ENCODE measurements at regions not wholly inside any gene's neighbourhood (a gene's known extent, or its start where the extent isn't known, plus 50 kb on each side); places are given as distances from the start of the nearest gene placed in this dataset.

- no peak for TF ChIP-seq CTCF (IDR thresholded peaks at IDR 0.05)
- Histone ChIP-seq H3K4me3 (no peak overlapping the region), H3K27me3 (no peaks in the 10 kb centered on the region), H3K36me3 (no peaks in the 10 kb centered on the region), H3K9me3 (no peaks in the 10 kb centered on the region), H3K27ac (no peak overlapping the region), H3K4me1 (no peaks in the 10 kb centered on the region)
- ATAC-seq (no peak), DNase-seq (no peak)
- intact Hi-C loops (cut with DNase I): no loop called here
Observed at GRCh38 chr14:85391455-85391854, 138.5 kb upstream of the FLRT2 start.

GRCh38 chr14:85391892-85392291 lies 138.1 kb upstream of the FLRT2 start:
- no peaks in the 10 kb centered on the region for H3K9me3 ChIP-seq
- no peak for ATAC-seq
- no peak for TF ChIP-seq CTCF (IDR thresholded peaks at IDR 0.05)
- H3K4me3 ChIP-seq: no peak overlapping the region
- no peak overlapping the region for H3K27ac ChIP-seq
- H3K27me3 ChIP-seq: no peaks in the 10 kb centered on the region
- intact Hi-C loops (cut with DNase I): no loop called here
- no peaks in the 10 kb centered on the region for H3K4me1 ChIP-seq
- no peak for DNase-seq
- no peaks in the 10 kb centered on the region for H3K36me3 ChIP-seq

GRCh38 chr14:85399186-85399585 lies 130.8 kb upstream of the FLRT2 start:
- no peaks in the 10 kb centered on the region for H3K4me1 ChIP-seq
- DNase-seq (no peak), ATAC-seq (no peak)
- no peaks in the 10 kb centered on the region for H3K27me3 ChIP-seq
- no peaks in the 10 kb centered on the region for H3K36me3 ChIP-seq
- intact Hi-C loops (cut with DNase I): no loop called here
- H3K4me3 ChIP-seq: no peak overlapping the region
- no peak for TF ChIP-seq CTCF (IDR thresholded peaks at IDR 0.05)
- no peaks in the 10 kb centered on the region for H3K9me3 ChIP-seq
- H3K27ac ChIP-seq: no peak overlapping the region

GRCh38 chr14:85400678-85401077 lies 129.3 kb upstream of the FLRT2 start:
- Histone ChIP-seq H3K4me1 (no peaks in the 10 kb centered on the region), H3K27me3 (no peaks in the 10 kb centered on the region), H3K9me3 (no peaks in the 10 kb centered on the region), H3K27ac (no peak overlapping the region), H3K4me3 (no peak overlapping the region), H3K36me3 (no peaks in the 10 kb centered on the region)
- ATAC-seq: no peak
- no peak for TF ChIP-seq CTCF (IDR thresholded peaks at IDR 0.05)
- intact Hi-C loops (cut with DNase I): no loop called here
- no peak for DNase-seq

GRCh38 chr14:85401384-85401783 lies 128.6 kb upstream of the FLRT2 start:
- H3K36me3 ChIP-seq: no peaks in the 10 kb centered on the region
- H3K27me3 ChIP-seq: no peaks in the 10 kb centered on the region
- H3K9me3 ChIP-seq: no peaks in the 10 kb centered on the region
- ATAC-seq: no peak
- DNase-seq: no peak
- no peaks in the 10 kb centered on the region for H3K4me1 ChIP-seq
- intact Hi-C loops (cut with DNase I): no loop called here
- H3K4me3 ChIP-seq: no peak overlapping the region
- no peak overlapping the region for H3K27ac ChIP-seq
- TF ChIP-seq CTCF (IDR thresholded peaks at IDR 0.05): no peak

GRCh38 chr14:85402569-85403162 lies 127.3 kb upstream of the FLRT2 start:
- DNase-seq (no peak), ATAC-seq (peak; percentile 55)
- intact Hi-C loops (cut with DNase I): no loop called here
- H3K27me3 ChIP-seq: no peaks in the 10 kb centered on the region
- H3K36me3 ChIP-seq: no peaks in the 10 kb centered on the region
- H3K27ac ChIP-seq: no peak overlapping the region
- no peaks in the 10 kb centered on the region for H3K4me1 ChIP-seq
- TF ChIP-seq CTCF (IDR thresholded peaks at IDR 0.05): no peak
- H3K9me3 ChIP-seq: no peaks in the 10 kb centered on the region
- no peak overlapping the region for H3K4me3 ChIP-seq
